ENCODE measurements at regions not wholly inside any gene's neighbourhood (a gene's known extent, or its start where the extent isn't known, plus 50 kb on each side); places are given as distances from the start of the nearest gene placed in this dataset.

DNA sequence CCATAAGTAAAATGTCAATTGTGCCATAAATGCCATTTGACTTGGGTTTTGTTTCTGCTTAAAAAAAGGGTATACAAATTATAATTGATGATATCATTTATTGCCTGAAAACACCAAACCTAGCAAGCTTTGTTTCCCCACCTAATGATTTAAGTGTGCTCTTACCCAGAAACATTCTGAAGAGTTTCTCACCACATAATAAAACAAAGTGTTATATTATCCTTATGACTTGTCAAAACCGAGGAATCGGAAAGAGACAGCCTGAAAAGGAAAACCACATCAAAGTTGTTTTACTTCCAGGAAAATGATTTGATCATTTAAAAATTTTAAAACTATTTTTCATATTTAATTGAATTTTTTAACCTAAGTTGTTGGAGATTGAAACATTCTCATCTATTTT, 170.5 kb upstream of the SLC39A10 start:
- TF ChIP-seq TCF12 (IDR thresholded peaks at IDR 0.05; ENCODE audit: low read depth) = no peak
- no peak for TF ChIP-seq FOXM1 (IDR thresholded peaks at IDR 0.05; ENCODE audit: borderline replicate concordance, low read depth)
- TF ChIP-seq RAD21 (IDR thresholded peaks at IDR 0.05; ENCODE audit: low read depth) = no peak
- TF ChIP-seq, protein P1, sequence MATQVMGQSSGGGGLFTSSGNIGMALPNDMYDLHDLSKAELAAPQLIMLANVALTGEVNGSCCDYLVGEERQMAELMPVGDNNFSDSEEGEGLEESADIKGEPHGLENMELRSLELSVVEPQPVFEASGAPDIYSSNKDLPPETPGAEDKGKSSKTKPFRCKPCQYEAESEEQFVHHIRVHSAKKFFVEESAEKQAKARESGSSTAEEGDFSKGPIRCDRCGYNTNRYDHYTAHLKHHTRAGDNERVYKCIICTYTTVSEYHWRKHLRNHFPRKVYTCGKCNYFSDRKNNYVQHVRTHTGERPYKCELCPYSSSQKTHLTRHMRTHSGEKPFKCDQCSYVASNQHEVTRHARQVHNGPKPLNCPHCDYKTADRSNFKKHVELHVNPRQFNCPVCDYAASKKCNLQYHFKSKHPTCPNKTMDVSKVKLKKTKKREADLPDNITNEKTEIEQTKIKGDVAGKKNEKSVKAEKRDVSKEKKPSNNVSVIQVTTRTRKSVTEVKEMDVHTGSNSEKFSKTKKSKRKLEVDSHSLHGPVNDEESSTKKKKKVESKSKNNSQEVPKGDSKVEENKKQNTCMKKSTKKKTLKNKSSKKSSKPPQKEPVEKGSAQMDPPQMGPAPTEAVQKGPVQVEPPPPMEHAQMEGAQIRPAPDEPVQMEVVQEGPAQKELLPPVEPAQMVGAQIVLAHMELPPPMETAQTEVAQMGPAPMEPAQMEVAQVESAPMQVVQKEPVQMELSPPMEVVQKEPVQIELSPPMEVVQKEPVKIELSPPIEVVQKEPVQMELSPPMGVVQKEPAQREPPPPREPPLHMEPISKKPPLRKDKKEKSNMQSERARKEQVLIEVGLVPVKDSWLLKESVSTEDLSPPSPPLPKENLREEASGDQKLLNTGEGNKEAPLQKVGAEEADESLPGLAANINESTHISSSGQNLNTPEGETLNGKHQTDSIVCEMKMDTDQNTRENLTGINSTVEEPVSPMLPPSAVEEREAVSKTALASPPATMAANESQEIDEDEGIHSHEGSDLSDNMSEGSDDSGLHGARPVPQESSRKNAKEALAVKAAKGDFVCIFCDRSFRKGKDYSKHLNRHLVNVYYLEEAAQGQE (IDR thresholded peaks at IDR 0.05; ENCODE audit: low read depth) = no peak
- TF ChIP-seq YY1 (IDR thresholded peaks at IDR 0.05; ENCODE audit: low read depth) = no peak
- no peak for TF ChIP-seq ZBTB7A (IDR thresholded peaks at IDR 0.05; ENCODE audit: low read depth)
- no peak for TF ChIP-seq CEBPB (IDR thresholded peaks at IDR 0.05)
- TF ChIP-seq EP300 (IDR thresholded peaks at IDR 0.05; ENCODE audit: borderline replicate concordance) = no peak
- no peak for TF ChIP-seq CREB1 (IDR thresholded peaks at IDR 0.05; ENCODE audit: low read depth)
- no peak for TF ChIP-seq NFIC (IDR thresholded peaks at IDR 0.05)
- TF ChIP-seq, protein P2, sequence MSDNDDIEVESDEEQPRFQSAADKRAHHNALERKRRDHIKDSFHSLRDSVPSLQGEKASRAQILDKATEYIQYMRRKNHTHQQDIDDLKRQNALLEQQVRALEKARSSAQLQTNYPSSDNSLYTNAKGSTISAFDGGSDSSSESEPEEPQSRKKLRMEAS (IDR thresholded peaks at IDR 0.05) = no peak
- no peak for TF ChIP-seq EGR1 (IDR thresholded peaks at IDR 0.05)
- no peak for TF ChIP-seq TEAD4 (IDR thresholded peaks at IDR 0.05)
- TF ChIP-seq, protein P3, sequence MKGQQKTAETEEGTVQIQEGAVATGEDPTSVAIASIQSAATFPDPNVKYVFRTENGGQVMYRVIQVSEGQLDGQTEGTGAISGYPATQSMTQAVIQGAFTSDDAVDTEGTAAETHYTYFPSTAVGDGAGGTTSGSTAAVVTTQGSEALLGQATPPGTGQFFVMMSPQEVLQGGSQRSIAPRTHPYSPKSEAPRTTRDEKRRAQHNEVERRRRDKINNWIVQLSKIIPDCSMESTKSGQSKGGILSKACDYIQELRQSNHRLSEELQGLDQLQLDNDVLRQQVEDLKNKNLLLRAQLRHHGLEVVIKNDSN (IDR thresholded peaks at IDR 0.05) = no peak
- no peak for TF ChIP-seq TAF1 (IDR thresholded peaks at IDR 0.05; ENCODE audit: low read depth)

DNA sequence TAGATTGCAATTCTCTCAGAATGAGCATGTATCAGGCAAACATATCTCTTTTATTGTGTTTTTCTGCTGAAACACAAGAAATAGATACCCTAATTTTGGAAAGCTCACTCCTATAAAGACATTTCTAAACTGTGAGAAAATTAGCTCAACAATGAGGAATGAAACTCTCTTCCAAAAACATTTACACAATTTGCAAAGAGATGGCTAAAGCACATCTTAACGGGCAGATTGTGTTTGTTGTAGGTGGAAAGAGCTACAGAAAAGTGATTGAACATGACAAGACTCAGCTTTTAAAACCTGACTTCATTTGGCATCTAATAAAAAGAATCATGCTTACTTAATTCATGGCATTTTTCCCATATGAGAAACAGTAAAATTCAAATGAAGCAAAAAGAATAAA, 175.0 kb upstream of the SLC39A10 start:
- TF ChIP-seq NFIC (IDR thresholded peaks at IDR 0.05) (no peak), TEAD4 (IDR thresholded peaks at IDR 0.05) (no peak), EP300 (IDR thresholded peaks at IDR 0.05; ENCODE audit: borderline replicate concordance) (no peak), RAD21 (IDR thresholded peaks at IDR 0.05; ENCODE audit: low read depth) (no peak), YY1 (IDR thresholded peaks at IDR 0.05; ENCODE audit: low read depth) (no peak), CREB1 (IDR thresholded peaks at IDR 0.05; ENCODE audit: low read depth) (no peak), FOXM1 (IDR thresholded peaks at IDR 0.05; ENCODE audit: borderline replicate concordance, low read depth) (no peak), TAF1 (IDR thresholded peaks at IDR 0.05; ENCODE audit: low read depth) (no peak), ZBTB7A (IDR thresholded peaks at IDR 0.05; ENCODE audit: low read depth) (no peak), EGR1 (IDR thresholded peaks at IDR 0.05) (no peak)
- TF ChIP-seq, protein P2 (IDR thresholded peaks at IDR 0.05) = no peak
- TF ChIP-seq, protein P1 (IDR thresholded peaks at IDR 0.05; ENCODE audit: low read depth) = no peak

DNA sequence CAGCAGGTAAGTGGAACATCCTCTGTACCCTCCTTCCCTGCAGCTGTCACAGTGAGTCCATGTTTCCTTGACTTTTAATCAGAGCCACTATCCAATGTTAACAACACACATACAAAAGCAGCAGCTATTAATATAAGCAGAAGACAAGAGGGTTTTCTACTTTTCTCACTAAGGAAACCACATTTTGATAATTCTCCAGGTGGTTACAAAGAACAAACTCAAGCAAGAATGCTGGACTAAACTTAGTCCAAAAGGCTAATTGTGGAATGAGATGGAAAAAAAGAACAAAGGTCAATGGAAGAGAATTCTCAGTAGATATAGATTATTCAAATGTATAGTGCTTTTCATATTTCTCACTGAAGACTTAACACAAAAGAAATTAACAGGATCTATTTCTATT, 176.9 kb upstream of the SLC39A10 start:
- TF ChIP-seq NFIC (IDR thresholded peaks at IDR 0.05) (no peak), YY1 (IDR thresholded peaks at IDR 0.05; ENCODE audit: low read depth) (no peak), ZBTB7A (IDR thresholded peaks at IDR 0.05; ENCODE audit: low read depth) (no peak)
- TF ChIP-seq, protein P1 (IDR thresholded peaks at IDR 0.05; ENCODE audit: low read depth) = no peak

DNA sequence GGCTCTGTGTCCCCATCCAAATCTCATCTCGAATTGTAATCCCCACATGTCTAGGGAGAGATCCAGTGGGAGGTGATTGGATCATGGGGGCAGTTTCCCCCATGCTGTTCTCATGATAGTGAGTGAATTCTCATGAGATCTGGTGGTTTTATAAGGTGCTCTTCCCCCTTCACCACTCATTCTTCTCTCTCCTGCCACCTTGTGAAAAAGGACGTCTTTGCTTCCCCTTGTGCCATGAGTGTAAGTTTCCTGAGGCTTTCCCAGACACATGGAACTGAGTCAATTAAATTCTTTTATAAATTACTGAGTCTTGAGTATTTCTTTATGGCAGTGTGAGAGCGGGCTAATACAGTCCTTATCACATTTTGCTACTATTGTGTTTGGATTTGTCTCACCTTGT, 177.6 kb upstream of the SLC39A10 start:
- no peak for TF ChIP-seq EP300 (IDR thresholded peaks at IDR 0.05; ENCODE audit: borderline replicate concordance)

DNA sequence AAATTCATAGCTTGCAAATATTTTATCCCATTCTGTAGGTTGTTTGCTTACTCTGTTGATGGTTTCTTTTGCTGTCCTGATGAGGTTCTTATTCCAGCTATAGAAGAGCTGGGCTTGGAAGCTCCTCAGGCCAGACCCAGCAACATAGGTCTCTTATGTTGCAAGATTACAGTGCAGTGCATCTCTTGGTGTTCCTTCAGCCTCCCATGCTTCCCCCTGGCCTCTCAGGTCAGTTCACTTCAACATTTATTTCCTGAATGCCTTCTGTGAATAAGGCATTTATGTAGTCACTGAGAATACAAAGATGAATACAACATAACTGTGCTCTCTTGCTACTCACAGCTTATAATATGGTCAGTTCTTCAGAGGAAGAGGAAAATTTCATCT, 179.0 kb upstream of the SLC39A10 start:
- TF ChIP-seq RAD21 (IDR thresholded peaks at IDR 0.05; ENCODE audit: low read depth) (no peak), FOXM1 (IDR thresholded peaks at IDR 0.05; ENCODE audit: borderline replicate concordance, low read depth) (no peak), TEAD4 (IDR thresholded peaks at IDR 0.05) (no peak), NFIC (IDR thresholded peaks at IDR 0.05) (no peak), EGR1 (IDR thresholded peaks at IDR 0.05) (no peak), YY1 (IDR thresholded peaks at IDR 0.05; ENCODE audit: low read depth) (no peak), ZBTB7A (IDR thresholded peaks at IDR 0.05; ENCODE audit: low read depth) (no peak), TCF12 (IDR thresholded peaks at IDR 0.05; ENCODE audit: low read depth) (no peak), CEBPB (IDR thresholded peaks at IDR 0.05) (no peak), EP300 (IDR thresholded peaks at IDR 0.05; ENCODE audit: borderline replicate concordance) (no peak), CREB1 (IDR thresholded peaks at IDR 0.05; ENCODE audit: low read depth) (no peak), TAF1 (IDR thresholded peaks at IDR 0.05; ENCODE audit: low read depth) (no peak)
- TF ChIP-seq, protein P3 (IDR thresholded peaks at IDR 0.05) = no peak
- TF ChIP-seq, protein P1 (IDR thresholded peaks at IDR 0.05; ENCODE audit: low read depth) = no peak
- TF ChIP-seq, protein P2 (IDR thresholded peaks at IDR 0.05) = no peak
